Body of pancreas (tissue), 4 donors: ENCODE measurements at regions not wholly inside any gene's neighbourhood (a gene's known extent, or its start where the extent isn't known, plus 50 kb on each side); places are given as distances from the start of the nearest gene placed in this dataset.

ENCODE experiments used
- ATAC-seq: fragments of 150-250 bp; one replicate; pipeline ENCODE4 v1.9.1; 2016
- DNase-seq, 4 donors: peaks; one replicate each; pipeline ENCODE4 v3.0.0-alpha.2; 2019
- H3K27ac ChIP-seq, 4 donors: fragments of 200-600 bp; sonication (generic); 1 replicate in 3 of 4; 2 replicates in 1 of 4; pipeline versions ENCODE4 v1.5.1 to v1.6.1; 2016 to 2019; ENCODE audit warnings: mild to moderate bottlenecking in 1 of 4, mixed read lengths in 1 of 4, moderate library complexity in 1 of 4
- H3K27me3 ChIP-seq, 2 donors: fragments of 200-600 bp; sonication (generic); one replicate each; pipeline ENCODE4 v1.6.0; 2016; ENCODE audit warnings: mild to moderate bottlenecking in 1 of 2
- H3K36me3 ChIP-seq, 2 donors: fragments of 200-600 bp; sonication (generic); replicated peaks in 1 of 2; 2 replicates each; pipeline ENCODE4 v1.5.1; 2016; ENCODE audit warnings: low read depth in 2 of 2; ENCODE audit not compliant: insufficient read depth in 1 of 2
- H3K4me1 ChIP-seq: fragments of 200-600 bp; sonication (generic); one replicate; pipeline ENCODE4 v1.6.0; 2016
- H3K4me3 ChIP-seq, 2 donors: fragments of 200-600 bp; sonication (generic); 1 replicate in 1 of 2; 2 replicates in 1 of 2; pipeline ENCODE4 v1.5.1; 2016 to 2019
- H3K9me3 ChIP-seq, 3 donors: fragments of 200-600 bp; sonication (generic); 1 replicate in 2 of 3; 2 replicates in 1 of 3; pipeline ENCODE4 v1.5.1; 2016
- CTCF ChIP-seq, 7 experiments: fragments of 450-650 bp in 4 of 7; fragments of 200-600 bp in 3 of 7; sonication (generic) in 3 of 7; IDR thresholded peaks; one replicate each; pipeline ENCODE4 v1.5.1; 2016 to 2019; ENCODE audit warnings: antibody characterized with exemption in 7 of 7
- POLR2A ChIP-seq, 3 donors: fragments of 450-650 bp; IDR thresholded peaks; one replicate each; pipeline ENCODE4 v1.6.1; 2016; ENCODE audit warnings: antibody characterized with exemption in 3 of 3, mild to moderate bottlenecking in 2 of 3
- WGBS, 2 donors: methylation state at CpG; one replicate each; pipeline ENCODE4 v1.1.5; 2017; 5-methylcytosine and 5-hydroxymethylcytosine counted together
- intact Hi-C: fragments of 100-400 bp; cut with DNase I; formaldehyde crosslinking; loops from one replicate; pipeline ENCODE4 v1.15.1; 2023

- Histone ChIP-seq H3K4me1 (peaks cover 12% of the 10 kb centered on the region), H3K27me3 (no peaks in the 10 kb centered on the region), H3K36me3 (no peaks in the 10 kb centered on the region), H3K4me3 (no peak overlapping the region), H3K9me3 (no peaks in the 10 kb centered on the region), H3K27ac (no peak overlapping the region)
- DNase-seq: no peak
- no peak for ATAC-seq
- 58 to 71% methylated on average over 1 of the region's 1 CpG for WGBS, 2 donors
- TF ChIP-seq CTCF (IDR thresholded peaks at IDR 0.05) (no peak), POLR2A (IDR thresholded peaks at IDR 0.05) (no peak)
- intact Hi-C loops: no loop called here
Measured at GRCh38 chr18:39845631-39846030, 2109.4 kb upstream of the PIK3C3 start.

GRCh38 chr18:39845106-39845505 is 2109.9 kb upstream of the PIK3C3 start:
- Histone ChIP-seq H3K27me3 (no peaks in the 10 kb centered on the region), H3K4me3 (no peak overlapping the region), H3K4me1 (peaks cover 12% of the 10 kb centered on the region), H3K36me3 (no peaks in the 10 kb centered on the region), H3K9me3 (no peaks in the 10 kb centered on the region), H3K27ac (no peak overlapping the region)
- ATAC-seq (no peak), DNase-seq (no peak)
- WGBS, 2 donors: 47 to 59% methylated on average over 2 of the region's 2 CpGs
- no peak for TF ChIP-seq CTCF (IDR thresholded peaks at IDR 0.05)
- no peak for TF ChIP-seq POLR2A (IDR thresholded peaks at IDR 0.05)
- intact Hi-C loops: no loop called here

GRCh38 chr18:39843546-39843945 is 2111.5 kb upstream of the PIK3C3 start:
- WGBS, 2 donors: 46 to 65% methylated on average over 4 of the region's 4 CpGs
- DNase-seq (no peak), ATAC-seq (no peak)
- Histone ChIP-seq H3K27me3 (no peaks in the 10 kb centered on the region), H3K27ac (no peak overlapping the region), H3K4me3 (no peak overlapping the region), H3K9me3 (no peaks in the 10 kb centered on the region), H3K36me3 (no peaks in the 10 kb centered on the region), H3K4me1 (peaks cover 12% of the 10 kb centered on the region)
- intact Hi-C loops: no loop called here
- TF ChIP-seq CTCF (IDR thresholded peaks at IDR 0.05): no peak

- no peaks in the 10 kb centered on the region for H3K9me3 ChIP-seq
- H3K4me3 ChIP-seq: no peak overlapping the region
- no peak overlapping the region for H3K27ac ChIP-seq
- DNase-seq: no peak
- intact Hi-C loops: no loop called here
- peaks cover 12% of the 10 kb centered on the region for H3K4me1 ChIP-seq
- H3K36me3 ChIP-seq: no peaks in the 10 kb centered on the region
- 26 to 45% methylated on average over 9 of the region's 9 CpGs for WGBS, 2 donors
- TF ChIP-seq CTCF (IDR thresholded peaks at IDR 0.05) (no peak), POLR2A (IDR thresholded peaks at IDR 0.05) (no peak)
- H3K27me3 ChIP-seq: no peaks in the 10 kb centered on the region
- ATAC-seq: no peak
Measured at GRCh38 chr18:39842366-39842914, 2112.6 kb upstream of the PIK3C3 start.
